IMR-90 (cell line): ENCODE measurements at regions not wholly inside any gene's neighbourhood (a gene's known extent, or its start where the extent isn't known, plus 50 kb on each side); places are given as distances from the start of the nearest gene placed in this dataset.

Source experiments
- ATAC-seq: fragments of 200-7000 bp; cut with Tn5 transposase; 2 replicates; pipeline ENCODE4 v1.9.1; 2020; ENCODE audit warnings: low read depth, mild to moderate bottlenecking, moderate library complexity
- BruUV-seq: library from RNA; stranded (reverse); fragments of 400-500 nt; replicated peaks from 2 replicates; lab custom pipeline; 2021; lab: Mats Ljungman, UMichigan
- CTCF ChIA-PET: fragments of 300-600 bp; formaldehyde crosslinking; extraction: SDS; loops from one replicate; lab custom pipeline; 2021; ENCODE audit warnings: antibody characterized with exemption; lab: Yijun Ruan, JAX
- POLR2A ChIA-PET: fragments of 300-600 bp; sonication (Branson Sonifier 250); formaldehyde crosslinking; loops from one replicate; lab custom pipeline; 2022; ENCODE audit warnings: antibody characterized with exemption; ENCODE audit not compliant: unreplicated experiment; lab: Charles Lee
- DNase-seq: peaks from one replicate; pipeline ENCODE4 v3.0.0; 2013
- H2AFZ ChIP-seq: replicated peaks from 2 replicates; pipeline ENCODE3; 2013; ENCODE audit warnings: low read length, mild to moderate bottlenecking; ENCODE audit not compliant: poor library complexity
- H2AK5ac ChIP-seq: 2 replicates; pipeline ENCODE4 v1.6.1; 2013; ENCODE audit warnings: low read depth, low read length, inconsistent platforms
- H2AK9ac ChIP-seq: replicated peaks from 2 replicates; pipeline ENCODE3; 2013; ENCODE audit warnings: mild to moderate bottlenecking, low read depth, low read length, moderate library complexity; ENCODE audit not compliant: poor library complexity
- H2BK120ac ChIP-seq: 2 replicates; pipeline ENCODE4 v1.6.1; 2013; ENCODE audit warnings: low read depth, low read length, inconsistent platforms
- H2BK15ac ChIP-seq: 3 replicates; pipeline ENCODE4 v1.6.1; 2013; ENCODE audit warnings: low read depth, low read length, inconsistent platforms
- H2BK20ac ChIP-seq: 2 replicates; pipeline ENCODE4 v1.6.1; 2013; ENCODE audit warnings: low read depth, mild to moderate bottlenecking, inconsistent platforms, low read length, moderate library complexity
- H2BK5ac ChIP-seq: 2 replicates; pipeline ENCODE4 v1.6.1; 2013; ENCODE audit warnings: mild to moderate bottlenecking, low read depth, low read length, inconsistent platforms; ENCODE audit not compliant: poor library complexity, severe bottlenecking
- H3K14ac ChIP-seq: replicated peaks from 2 replicates; pipeline ENCODE4 v1.6.1; 2013; ENCODE audit warnings: low read depth, low read length, inconsistent platforms
- H3K18ac ChIP-seq: 2 replicates; pipeline ENCODE4 v1.6.1; 2013; ENCODE audit warnings: low read depth, low read length, control low read depth
- H3K23ac ChIP-seq: 2 replicates; pipeline ENCODE4 v1.6.1; 2013; ENCODE audit warnings: low read depth, low read length, inconsistent platforms
- H3K27ac ChIP-seq: 2 replicates; pipeline ENCODE4 v1.5.1; 2013; ENCODE audit warnings: mild to moderate bottlenecking, control low read depth, low read length; ENCODE audit not compliant: insufficient read depth
- H3K27me3 ChIP-seq: 2 replicates; pipeline ENCODE4 v1.6.1; 2013; ENCODE audit warnings: low read length; ENCODE audit not compliant: control insufficient read depth, insufficient read depth
- H3K36me3 ChIP-seq: 2 replicates; pipeline ENCODE4 v1.6.1; 2013; ENCODE audit warnings: low read length, mixed read lengths; ENCODE audit not compliant: control insufficient read depth, insufficient read depth
- H3K4ac ChIP-seq: 2 replicates; pipeline ENCODE4 v1.6.1; 2013; ENCODE audit warnings: low read depth, low read length, inconsistent platforms
- H3K4me1 ChIP-seq: 2 replicates; pipeline ENCODE4 v1.6.1; 2013; ENCODE audit warnings: low read length, mixed read lengths; ENCODE audit not compliant: control insufficient read depth, insufficient read depth
- H3K4me2 ChIP-seq: 2 replicates; pipeline ENCODE4 v1.6.1; 2013; ENCODE audit warnings: low read depth, mild to moderate bottlenecking, control low read depth, low read length, moderate library complexity
- H3K4me3 ChIP-seq: 2 replicates; pipeline ENCODE4 v1.5.1; 2013; ENCODE audit warnings: low read depth, mild to moderate bottlenecking, control low read depth, low read length, moderate library complexity; ENCODE audit not compliant: insufficient read depth
- H3K56ac ChIP-seq: 2 replicates; pipeline ENCODE4 v1.6.1; 2013; ENCODE audit warnings: low read length, inconsistent platforms; ENCODE audit not compliant: insufficient read depth; ENCODE audit errors: extremely low read depth
- H3K79me1 ChIP-seq, 2 experiments: 2 replicates each; pipeline ENCODE4 v1.6.1; 2013; ENCODE audit warnings: low read length in 2 of 2, inconsistent platforms in 1 of 2, low read depth in 1 of 2
- H3K9ac ChIP-seq: 2 replicates; pipeline ENCODE4 v1.6.1; 2013; ENCODE audit warnings: low read depth, low read length, control low read depth
- H3K9me1 ChIP-seq: 2 replicates; pipeline ENCODE4 v1.6.1; 2013; ENCODE audit warnings: low read length, inconsistent platforms; ENCODE audit not compliant: insufficient read depth
- H3K9me3 ChIP-seq: 2 replicates; pipeline ENCODE4 v1.6.1; 2013; ENCODE audit warnings: low read length; ENCODE audit not compliant: control insufficient read depth, insufficient read depth
- H4K20me1 ChIP-seq: 2 replicates; pipeline ENCODE4 v1.6.1; 2013; ENCODE audit warnings: low read length, inconsistent platforms; ENCODE audit not compliant: insufficient read depth
- H4K5ac ChIP-seq: 2 replicates; pipeline ENCODE4 v1.6.1; 2013; ENCODE audit warnings: mild to moderate bottlenecking, low read depth, low read length, control low read depth
- H4K8ac ChIP-seq, 2 experiments: 2 replicates each; pipeline ENCODE4 v1.6.1; 2013; ENCODE audit warnings: low read depth in 2 of 2, low read length in 2 of 2, control low read depth in 1 of 2, inconsistent platforms in 1 of 2
- H4K91ac ChIP-seq: 2 replicates; pipeline ENCODE4 v1.6.1; 2013; ENCODE audit warnings: low read depth, low read length, inconsistent platforms; ENCODE audit not compliant: insufficient read depth
- CTCF ChIP-seq: conservative IDR thresholded peaks from 2 replicates; pipeline ENCODE4 v1.5.1; 2012; ENCODE audit warnings: mild to moderate bottlenecking, low read depth, low read length, improper control_type of control experiment
- MXI1 ChIP-seq: IDR thresholded peaks from 2 replicates; pipeline ENCODE4 v1.6.1; 2012; ENCODE audit warnings: low read depth, mild to moderate bottlenecking, low read length, moderate library complexity, borderline replicate concordance
- POLR2A ChIP-seq: IDR thresholded peaks from 2 replicates; pipeline ENCODE4 v1.6.1; 2012; ENCODE audit warnings: mild to moderate bottlenecking, low read depth, low read length
- RFX5 ChIP-seq: IDR thresholded peaks from 2 replicates; pipeline ENCODE4 v1.8.0; 2012; ENCODE audit warnings: low read depth, mild to moderate bottlenecking, low read length, moderate library complexity
- SMC3 ChIP-seq: fragments of 150-350 bp; IDR thresholded peaks from 2 replicates; pipeline ENCODE4 v1.6.1; 2016; ENCODE audit warnings: low read depth, mild to moderate bottlenecking, antibody characterized with exemption, low read length, moderate library complexity
- dilution Hi-C: fragments of 300-500 bp; cut with HindIII; formaldehyde crosslinking; loops from one replicate; pipeline ENCODE4 v1.14.3; 2018; ENCODE audit warnings: low sequenced_read_pairs; ENCODE audit not compliant: unreplicated experiment
- in situ Hi-C: fragments of 300-500 bp; cut with MboI; formaldehyde crosslinking; loops from 3 replicates; pipeline ENCODE4 v1.14.3; 2019; ENCODE audit warnings: low sequenced_read_pairs, inconsistent platforms, mixed read lengths
- intact Hi-C: fragments of 100-400 bp; cut with micrococcal nuclease; formaldehyde crosslinking; loops from 2 replicates; pipeline ENCODE4 v1.10.0; 2022

GRCh38 chr4:89365375-89365774 is 57.8 kb upstream of the GPRIN3 start:
- H3K4me1 ChIP-seq = no peaks in the 10 kb centered on the region
- H2BK120ac ChIP-seq = no peak overlapping the region
- no peak overlapping the region for H3K4me3 ChIP-seq
- POLR2A ChIA-PET = no interaction called here
- H2AK5ac ChIP-seq = no peak overlapping the region
- H4K91ac ChIP-seq = no peak overlapping the region
- no peak overlapping the region for H4K8ac ChIP-seq
- H3K79me1 ChIP-seq = no peaks in the 10 kb centered on the region
- H3K36me3 ChIP-seq = no peaks in the 10 kb centered on the region
- no peak overlapping the region for H3K18ac ChIP-seq
- TF ChIP-seq SMC3 (no peak), CTCF (no peak), POLR2A (no peak), RFX5 (no peak), MXI1 (no peak)
- intact Hi-C loops (no loop called here), in situ Hi-C loops (no loop called here), dilution Hi-C loops (no loop called here)
- no peak overlapping the region for H2BK15ac ChIP-seq
- no peak overlapping the region for H4K5ac ChIP-seq
- no peak overlapping the region for H3K23ac ChIP-seq
- no peak overlapping the region for H2BK20ac ChIP-seq
- DNase-seq (no peak), ATAC-seq (no peak)
- no peak overlapping the region for H3K27ac ChIP-seq
- no peak overlapping the region for H3K9ac ChIP-seq
- no peaks in the 10 kb centered on the region for H3K27me3 ChIP-seq
- CTCF ChIA-PET = no interaction called here
- BruUV-seq = no TSS peak
- H3K14ac ChIP-seq = no peak overlapping the region
- no peaks in the 10 kb centered on the region for H3K9me3 ChIP-seq
- no peaks in the 10 kb centered on the region for H3K9me1 ChIP-seq
- H2BK5ac ChIP-seq = no peak overlapping the region
- H3K4ac ChIP-seq = no peak overlapping the region
- H4K20me1 ChIP-seq = no peaks in the 10 kb centered on the region
- no peak overlapping the region for H2AK9ac ChIP-seq
- no peak overlapping the region for H3K4me2 ChIP-seq
- H2AFZ ChIP-seq = no peak overlapping the region
- H3K56ac ChIP-seq = no peak overlapping the region
